GM06990 (cell line): ENCODE measurements at regions not wholly inside any gene's neighbourhood (a gene's known extent, or its start where the extent isn't known, plus 50 kb on each side); places are given as distances from the start of the nearest gene placed in this dataset.

ENCODE experiments used
- DNase-seq: peaks from one replicate; pipeline ENCODE4 v3.0.0-alpha.2; 2011; ENCODE audit not compliant: insufficient read length; ENCODE audit errors: extremely low read depth
- H3K27me3 ChIP-seq: replicated peaks from 2 replicates; pipeline ENCODE4 v1.6.0; 2011; ENCODE audit warnings: low read length; ENCODE audit not compliant: control insufficient read depth, insufficient read depth
- H3K36me3 ChIP-seq: 2 replicates; pipeline ENCODE4 v1.5.1; 2011; ENCODE audit warnings: low read length; ENCODE audit not compliant: control insufficient read depth, insufficient read depth
- H3K4me3 ChIP-seq: replicated peaks from 2 replicates; pipeline ENCODE4 v1.5.1; 2011; ENCODE audit warnings: low read depth, mild to moderate bottlenecking, control low read depth, low read length
- CTCF ChIP-seq: IDR thresholded peaks from 2 replicates; pipeline ENCODE4 v1.5.1; 2011; ENCODE audit warnings: low read length, control low read depth, mild to moderate bottlenecking, inconsistent platforms; ENCODE audit not compliant: insufficient read depth, poor library complexity, severe bottlenecking

GRCh38 chr5:126104341-126104740 is 318.9 kb upstream of the GRAMD2B start:
- DNase-seq, result no peak
- H3K4me3 ChIP-seq, result no peak overlapping the region
- no peak for TF ChIP-seq CTCF
- H3K36me3 ChIP-seq, result no peaks in the 10 kb centered on the region
- H3K27me3 ChIP-seq, result no peaks in the 10 kb centered on the region

- Histone ChIP-seq H3K4me3 (no peak overlapping the region), H3K27me3 (no peaks in the 10 kb centered on the region), H3K36me3 (no peaks in the 10 kb centered on the region)
- no peak for TF ChIP-seq CTCF
- no peak for DNase-seq
Observed at GRCh38 chr5:126104951-126105350, 318.3 kb upstream of the GRAMD2B start.

- Histone ChIP-seq H3K36me3 (no peaks in the 10 kb centered on the region), H3K27me3 (no peaks in the 10 kb centered on the region), H3K4me3 (no peak overlapping the region)
- no peak for TF ChIP-seq CTCF
- no peak for DNase-seq
Observed at GRCh38 chr5:126106029-126106428, 317.2 kb upstream of the GRAMD2B start.

GRCh38 chr5:126107381-126107780 is 315.8 kb upstream of the GRAMD2B start:
- Histone ChIP-seq H3K36me3 (no peaks in the 10 kb centered on the region), H3K4me3 (no peak overlapping the region), H3K27me3 (no peaks in the 10 kb centered on the region)
- DNase-seq, result no peak
- TF ChIP-seq CTCF, result no peak

GRCh38 chr5:126108470-126108869 is 314.7 kb upstream of the GRAMD2B start:
- Histone ChIP-seq H3K4me3 (no peak overlapping the region), H3K27me3 (no peaks in the 10 kb centered on the region), H3K36me3 (no peaks in the 10 kb centered on the region)
- no peak for TF ChIP-seq CTCF
- DNase-seq, result no peak

GRCh38 chr5:126115059-126115629 is 308.1 kb upstream of the GRAMD2B start:
- no peak for DNase-seq
- TF ChIP-seq CTCF, result no peak
- H3K4me3 ChIP-seq, result no peak overlapping the region
- H3K27me3 ChIP-seq, result no peaks in the 10 kb centered on the region
- no peaks in the 10 kb centered on the region for H3K36me3 ChIP-seq
